ENCODE measurements at regions not wholly inside any gene's neighbourhood (a gene's known extent, or its start where the extent isn't known, plus 50 kb on each side); places are given as distances from the start of the nearest gene placed in this dataset.

DNA sequence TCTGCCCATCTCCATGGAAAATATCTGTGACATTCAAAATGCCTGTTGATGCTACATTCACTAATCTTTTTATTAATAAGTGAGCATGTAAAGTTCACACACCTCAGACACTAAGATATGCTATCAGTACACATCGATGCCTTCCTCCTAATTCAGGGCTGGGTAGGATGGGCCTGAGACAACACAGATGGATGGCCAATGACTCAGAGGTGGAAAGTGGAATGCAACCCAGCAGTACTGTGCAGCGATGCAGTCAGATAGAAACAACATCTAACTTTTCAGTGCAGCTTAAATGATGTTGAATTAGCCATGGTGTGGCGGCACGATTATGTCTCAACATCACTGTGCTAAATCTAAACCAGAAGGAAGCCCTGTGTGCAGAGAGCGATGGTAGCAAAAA, 161.6 kb upstream of the KCNJ15 start:
- H3K4me2 ChIP-seq (ENCODE audit: control insufficient read depth, insufficient read depth) = no peak overlapping the region
- TF ChIP-seq YBX1 (IDR thresholded peaks at IDR 0.05) (no peak), POLR2AphosphoS5 (IDR thresholded peaks at IDR 0.05; ENCODE audit: low read length) (no peak), ASH2L (IDR thresholded peaks at IDR 0.05; ENCODE audit: borderline replicate concordance, low read depth) (no peak), ZBTB4 (CRISPR knock-in tag; IDR thresholded peaks at IDR 0.05) (no peak), SIX5 (IDR thresholded peaks at IDR 0.05; ENCODE audit: low read depth, low read length, severe bottlenecking) (no peak), NR2F1 (conservative IDR thresholded peaks at IDR 0.05) (no peak), BACH1 (IDR thresholded peaks at IDR 0.05; ENCODE audit: borderline replicate concordance) (no peak), WRNIP1 (IDR thresholded peaks at IDR 0.05; ENCODE audit: borderline replicate concordance, low read depth, low read length) (no peak), HDAC6 (IDR thresholded peaks at IDR 0.05; ENCODE audit: unreplicated experiment) (no peak), KAT2A (conservative IDR thresholded peaks at IDR 0.05; ENCODE audit: control insufficient read depth, low read depth, low read length) (no peak), NFXL1 (IDR thresholded peaks at IDR 0.05; ENCODE audit: borderline replicate concordance) (no peak), GABPA (IDR thresholded peaks at IDR 0.05; ENCODE audit: low read depth) (no peak), ZNF274 (IDR thresholded peaks at IDR 0.05; ENCODE audit: insufficient read depth, insufficient read length) (no peak), MEF2B (IDR thresholded peaks at IDR 0.05; ENCODE audit: partially characterized antibody, poor library complexity, severe bottlenecking) (no peak), SUZ12 (IDR thresholded peaks at IDR 0.05; ENCODE audit: unreplicated experiment) (no peak), SIN3A (IDR thresholded peaks at IDR 0.05; ENCODE audit: low read depth, low read length) (no peak), MYB (IDR thresholded peaks at IDR 0.05; ENCODE audit: borderline replicate concordance, low read depth, low read length) (no peak), HCFC1 (IDR thresholded peaks at IDR 0.05; ENCODE audit: low read length) (no peak), TBL1XR1 (IDR thresholded peaks at IDR 0.05; ENCODE audit: low read depth, low read length) (no peak)
- TF ChIP-seq, protein P1, sequence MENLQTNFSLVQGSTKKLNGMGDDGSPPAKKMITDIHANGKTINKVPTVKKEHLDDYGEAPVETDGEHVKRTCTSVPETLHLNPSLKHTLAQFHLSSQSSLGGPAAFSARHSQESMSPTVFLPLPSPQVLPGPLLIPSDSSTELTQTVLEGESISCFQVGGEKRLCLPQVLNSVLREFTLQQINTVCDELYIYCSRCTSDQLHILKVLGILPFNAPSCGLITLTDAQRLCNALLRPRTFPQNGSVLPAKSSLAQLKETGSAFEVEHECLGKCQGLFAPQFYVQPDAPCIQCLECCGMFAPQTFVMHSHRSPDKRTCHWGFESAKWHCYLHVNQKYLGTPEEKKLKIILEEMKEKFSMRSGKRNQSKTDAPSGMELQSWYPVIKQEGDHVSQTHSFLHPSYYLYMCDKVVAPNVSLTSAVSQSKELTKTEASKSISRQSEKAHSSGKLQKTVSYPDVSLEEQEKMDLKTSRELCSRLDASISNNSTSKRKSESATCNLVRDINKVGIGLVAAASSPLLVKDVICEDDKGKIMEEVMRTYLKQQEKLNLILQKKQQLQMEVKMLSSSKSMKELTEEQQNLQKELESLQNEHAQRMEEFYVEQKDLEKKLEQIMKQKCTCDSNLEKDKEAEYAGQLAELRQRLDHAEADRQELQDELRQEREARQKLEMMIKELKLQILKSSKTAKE (IDR thresholded peaks at IDR 0.05; ENCODE audit: low read depth, poor library complexity, severe bottlenecking) = no peak
- H3K27ac ChIP-seq (ENCODE audit: control insufficient read depth, insufficient read depth) = no peak overlapping the region
- DNase-seq (ENCODE audit: low read depth, low spot score) = no peak
- no peaks in the 10 kb centered on the region for H3K79me2 ChIP-seq (ENCODE audit: control insufficient read depth, insufficient read depth, low read length)
- no peak for ATAC-seq
- H3K4me1 ChIP-seq (ENCODE audit: control insufficient read depth, insufficient read depth, low read length) = no peaks in the 10 kb centered on the region
- no peaks in the 10 kb centered on the region for H4K20me1 ChIP-seq (ENCODE audit: control insufficient read depth, insufficient read depth)
- intact Hi-C loops (cut with micrococcal nuclease; ENCODE audit: unreplicated experiment) = no loop called here
- H2AFZ ChIP-seq (ENCODE audit: control insufficient read depth, low read depth, low read length) = no peak overlapping the region
- H3K4me3 ChIP-seq = no peak overlapping the region
- POLR2A ChIA-PET = no interaction called here
- H3K36me3 ChIP-seq (ENCODE audit: control insufficient read depth in 2 of 2, insufficient read depth in 2 of 2, low read length in 1 of 2) = no peaks in the 10 kb centered on the region
- BruUV-seq (replicated peaks) = no TSS peak
- no peaks in the 10 kb centered on the region for H3K27me3 ChIP-seq (replicated peaks in 1 of 2; ENCODE audit: control insufficient read depth in 2 of 2, insufficient read depth in 2 of 2, low read length in 1 of 2)
- no peaks in the 10 kb centered on the region for H3K9me3 ChIP-seq (replicated peaks; ENCODE audit: control insufficient read depth, insufficient read depth, low read length)
- SMC1A ChIA-PET (ENCODE audit: uncharacterized antibody, unreplicated experiment) = no interaction called here
- FAIRE-seq = no peak
- in situ Hi-C loops (cut with MboI) = no loop called here
- H3K9ac ChIP-seq (ENCODE audit: control insufficient read depth, insufficient read depth, low read length) = no peak overlapping the region
- WGBS (ENCODE audit: insufficient coverage, insufficient replicate concordance, low lambda C conversion rate, missing lambda C conversion rate) = 24% methylated on average over 5 of the region's 5 CpGs
- RAD21 ChIA-PET (ENCODE audit: unreplicated experiment) = no interaction called here
- CTCF ChIA-PET = interaction anchor here (0.9 kb wide), 1 partner anchor 383 kb away, joined by 3 read pairs; no protein-coding TSS in a partner anchor
